ENCODE measurements at regions not wholly inside any gene's neighbourhood (a gene's known extent, or its start where the extent isn't known, plus 50 kb on each side); places are given as distances from the start of the nearest gene placed in this dataset.

GRCh38 chr7:81926-82756, 110.2 kb upstream of the FAM20C start:
- TF ChIP-seq CTCF (IDR thresholded peaks at IDR 0.05) (peak in 1 of 7 experiments; percentile 11), EP300 (IDR thresholded peaks at IDR 0.05) (no peak), POLR2AphosphoS5 (IDR thresholded peaks at IDR 0.05) (no peak)
